SK-N-SH (cell line): ENCODE measurements at regions not wholly inside any gene's neighbourhood (a gene's known extent, or its start where the extent isn't known, plus 50 kb on each side); places are given as distances from the start of the nearest gene placed in this dataset.

Experiments
- CTCF ChIA-PET: fragments of 300-600, 350-600 bp; formaldehyde crosslinking; extraction: SDS; loops from one replicate; lab custom pipeline; 2021; lab: Yijun Ruan, JAX
- POLR2A ChIA-PET: fragments of 350-600 bp; sonication (Branson Sonifier 250); formaldehyde crosslinking; extraction: SDS; loops from one replicate; lab custom pipeline; 2020; ENCODE audit warnings: antibody characterized with exemption, inconsistent platforms; lab: Yijun Ruan, JAX
- DNase-seq: peaks from one replicate; pipeline ENCODE4 v3.0.0; 2012
- H2AFZ ChIP-seq: fragments of 200-600 bp; sonication (generic); 2 replicates; pipeline ENCODE4 v1.8.1; 2016; ENCODE audit warnings: antibody characterized with exemption, mild to moderate bottlenecking, low read depth
- H3F3A ChIP-seq: fragments of 200-600 bp; sonication (generic); replicated peaks from 2 replicates; pipeline ENCODE3; 2016; ENCODE audit warnings: antibody characterized with exemption, mild to moderate bottlenecking; ENCODE audit not compliant: insufficient read depth
- H3K27ac ChIP-seq, 2 experiments: fragments of 200-500 bp in 1 of 2; fragments of 200-600 bp in 1 of 2; sonication (Bioruptor generic) in 1 of 2; sonication (generic), shearing (Covaris generic) in 1 of 2; 2 replicates each; pipeline versions ENCODE4 v1.5.1 to v1.6.1; 2014 to 2016; ENCODE audit warnings: low read depth in 2 of 2, inconsistent platforms in 1 of 2, low read length in 1 of 2, mild to moderate bottlenecking in 1 of 2, mixed read lengths in 1 of 2
- H3K27me3 ChIP-seq: fragments of 200-600 bp; sonication (generic), shearing (Covaris generic); 2 replicates; pipeline ENCODE4 v1.6.1; 2016; ENCODE audit warnings: mixed run types; ENCODE audit not compliant: insufficient read depth
- H3K36me3 ChIP-seq, 2 experiments: fragments of 200-500 bp in 1 of 2; fragments of 200-600 bp in 1 of 2; sonication (Bioruptor generic) in 1 of 2; sonication (generic) in 1 of 2; replicated peaks in 1 of 2; 2 replicates each; pipeline versions ENCODE3 to v1.5.1; 2014 to 2016; ENCODE audit warnings: low read length in 1 of 2, mild to moderate bottlenecking in 1 of 2; ENCODE audit not compliant: insufficient read depth in 2 of 2, control insufficient read depth in 1 of 2
- H3K4me1 ChIP-seq, 2 experiments: fragments of 200-500 bp in 1 of 2; fragments of 200-600 bp in 1 of 2; sonication (Bioruptor generic) in 1 of 2; sonication (generic), shearing (Covaris generic) in 1 of 2; 2 replicates each; pipeline versions ENCODE4 v1.5.1 to v1.6.1; 2014 to 2016; ENCODE audit warnings: low read depth in 1 of 2, low read length in 1 of 2, mixed run types in 1 of 2; ENCODE audit not compliant: insufficient read depth in 2 of 2, control insufficient read depth in 1 of 2
- H3K4me2 ChIP-seq: fragments of 200-600 bp; sonication (generic), shearing (Covaris generic); 2 replicates; pipeline ENCODE4 v1.6.1; 2017; ENCODE audit warnings: mixed run types
- H3K4me3 ChIP-seq, 2 experiments: fragments of 200-500 bp in 1 of 2; fragments of 200-600 bp in 1 of 2; sonication (Bioruptor generic) in 1 of 2; sonication (generic), shearing (Covaris generic) in 1 of 2; 2 replicates each; pipeline versions ENCODE4 v1.5.1 to v1.8.1; 2014 to 2016; ENCODE audit warnings: low read depth in 2 of 2, inconsistent platforms in 1 of 2, low read length in 1 of 2, mild to moderate bottlenecking in 1 of 2, mixed read lengths in 1 of 2, moderate library complexity in 1 of 2
- H3K79me2 ChIP-seq: fragments of 200-600 bp; sonication (generic); 2 replicates; pipeline ENCODE4 v1.8.1; 2017; ENCODE audit warnings: mild to moderate bottlenecking; ENCODE audit not compliant: insufficient read depth
- H3K9ac ChIP-seq: fragments of 200-600 bp; sonication (generic); 2 replicates; pipeline ENCODE4 v1.6.1; 2017; ENCODE audit warnings: mixed run types
- H3K9me2 ChIP-seq: fragments of 200-600 bp; sonication (generic); 2 replicates; pipeline ENCODE4 v1.6.1; 2017; ENCODE audit warnings: mixed run types
- H3K9me3 ChIP-seq: fragments of 200-600 bp; sonication (generic); 2 replicates; pipeline ENCODE4 v1.6.1; 2017; ENCODE audit warnings: mixed run types, mild to moderate bottlenecking, moderate library complexity
- H4K20me1 ChIP-seq: fragments of 200-600 bp; sonication (generic); 2 replicates; pipeline ENCODE4 v1.6.1; 2017; ENCODE audit warnings: mild to moderate bottlenecking, mixed run types; ENCODE audit not compliant: insufficient read depth
- ELF1 ChIP-seq: IDR thresholded peaks from 2 replicates; pipeline ENCODE4 v1.4.0; 2012
- FOSL2 ChIP-seq: IDR thresholded peaks from 2 replicates; pipeline ENCODE4 v1.4.0; 2012; ENCODE audit warnings: low read depth, mild to moderate bottlenecking, moderate library complexity, borderline replicate concordance
- FOXJ3 ChIP-seq: sonication (generic); formaldehyde crosslinking; IDR thresholded peaks from 2 replicates; pipeline ENCODE4 v1.5.1; 2020; ENCODE audit warnings: mild to moderate bottlenecking, missing genetic modification reagents
- FOXM1 ChIP-seq: IDR thresholded peaks from 2 replicates; pipeline ENCODE4 v1.4.0; 2012; ENCODE audit warnings: low read depth, mild to moderate bottlenecking
- GATA2 ChIP-seq: sonication (generic); formaldehyde crosslinking; IDR thresholded peaks from 2 replicates; pipeline ENCODE4 v1.5.0; 2020; ENCODE audit warnings: mild to moderate bottlenecking, missing genetic modification reagents
- IRF3 ChIP-seq: fragments of 150-350 bp; IDR thresholded peaks from 2 replicates; pipeline ENCODE4 v1.6.1; 2016; ENCODE audit warnings: mild to moderate bottlenecking, low read depth, low read length
- JUND ChIP-seq: IDR thresholded peaks from 2 replicates; pipeline ENCODE4 v1.4.0; 2012
- MEF2A ChIP-seq: IDR thresholded peaks from 2 replicates; pipeline ENCODE4 v1.4.0; 2012; ENCODE audit warnings: low read depth, borderline replicate concordance
- NRF1 ChIP-seq: IDR thresholded peaks from 2 replicates; pipeline ENCODE4 v1.6.1; 2012; ENCODE audit warnings: low read depth, mild to moderate bottlenecking, low read length
- POLR2AphosphoS5 ChIP-seq: IDR thresholded peaks from 2 replicates; pipeline ENCODE4 v1.6.1; 2012; ENCODE audit warnings: low read depth, low read length
- RAD21 ChIP-seq: IDR thresholded peaks from 2 replicates; pipeline ENCODE4 v1.6.1; 2012; ENCODE audit warnings: mild to moderate bottlenecking, low read length
- RCOR1 ChIP-seq: fragments of 150-350 bp; IDR thresholded peaks from 2 replicates; pipeline ENCODE4 v1.6.1; 2017; ENCODE audit warnings: antibody characterized with exemption, low read length
- RFX5 ChIP-seq: IDR thresholded peaks from 2 replicates; pipeline ENCODE4 v1.6.1; 2012; ENCODE audit warnings: mild to moderate bottlenecking, improper control_type of control experiment, low read length
- RXRA ChIP-seq: IDR thresholded peaks from 2 replicates; pipeline ENCODE4 v1.4.0; 2012; ENCODE audit warnings: low read depth, mild to moderate bottlenecking, borderline replicate concordance
- SIN3A ChIP-seq: IDR thresholded peaks from 2 replicates; pipeline ENCODE4 v1.6.1; 2012; ENCODE audit warnings: low read depth, mild to moderate bottlenecking, low read length, moderate library complexity, borderline replicate concordance
- USF2 ChIP-seq: fragments of 150-350 bp; IDR thresholded peaks from 2 replicates; pipeline ENCODE4 v1.6.1; 2017; ENCODE audit warnings: antibody characterized with exemption, low read length, low read depth, borderline replicate concordance
- WGBS: methylation state at CpG from one replicate; pipeline ENCODE4 v1.1.6; 2017; ENCODE audit warnings: low lambda C conversion rate; 5-methylcytosine and 5-hydroxymethylcytosine counted together
- TF ChIP-seq, protein P1 (sequence below): IDR thresholded peaks from 2 replicates; pipeline ENCODE4 v1.4.0; 2012; ENCODE audit warnings: low read depth

- TF ChIP-seq POLR2AphosphoS5 (peak; percentile 45; the same call in 1 of the 2 replicates), RAD21 (no peak), GATA2 (CRISPR knock-in tag) (no peak), IRF3 (no peak), FOXJ3 (no peak), RCOR1 (no peak), USF2 (no peak), FOXM1 (no peak), JUND (peak; percentile 73), MEF2A (no peak), ELF1 (no peak), SIN3A (peak; percentile 49; the same call in 1 of the 2 replicates), NRF1 (no peak)
- TF ChIP-seq, protein P1, sequence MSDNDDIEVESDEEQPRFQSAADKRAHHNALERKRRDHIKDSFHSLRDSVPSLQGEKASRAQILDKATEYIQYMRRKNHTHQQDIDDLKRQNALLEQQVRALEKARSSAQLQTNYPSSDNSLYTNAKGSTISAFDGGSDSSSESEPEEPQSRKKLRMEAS = no peak; the same call in 1 of the 2 replicates
Measured at GRCh38 chr7:12771378-12771877, 84.0 kb downstream of the ARL4A start (continued).

DNA sequence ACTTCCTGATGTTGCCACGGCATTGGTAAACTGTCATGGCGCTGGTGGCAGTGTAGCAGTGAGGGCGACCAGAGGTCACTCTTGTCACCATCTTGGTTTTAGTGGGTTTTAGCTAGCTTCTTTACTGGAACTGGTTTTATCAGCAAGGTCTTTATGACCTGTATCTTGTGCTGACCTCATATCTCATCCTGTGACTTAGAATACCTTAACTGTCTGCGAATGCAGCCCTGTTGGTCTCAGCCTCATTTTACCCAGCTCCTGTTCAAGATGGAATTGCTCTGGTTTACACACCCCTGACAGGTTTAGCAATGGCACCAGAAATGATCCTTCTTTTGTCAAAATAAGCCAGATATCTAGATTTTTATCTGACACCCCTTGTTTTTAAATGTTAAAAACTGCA lies 85.3 kb downstream of the ARL4A start:
- Histone ChIP-seq H3K4me2 (peak overlapping the region; percentile 68; the same call in 1 of the 2 replicates), H3K9me3 (no peaks in the 10 kb centered on the region; the same call in 1 of the 2 replicates), H3K36me3 (no peaks in the 10 kb centered on the region), H3K27ac (no peak overlapping the region), H3K9ac (no peak overlapping the region), H2AFZ (no peak overlapping the region), H3K79me2 (no peaks in the 10 kb centered on the region), H3F3A (no peaks in the 10 kb centered on the region), H3K4me3 (no peak overlapping the region), H4K20me1 (no peaks in the 10 kb centered on the region), H3K27me3 (no peaks in the 10 kb centered on the region)
- 48% methylated on average over 4 of the region's 4 CpGs for WGBS
- no peak for DNase-seq
- ChIA-PET CTCF (no interaction called here), POLR2A (no interaction called here)
- TF ChIP-seq MEF2A (no peak), RCOR1 (no peak), FOSL2 (no peak), RXRA (no peak), RFX5 (no peak), FOXJ3 (no peak)
- TF ChIP-seq, all 33 proteins: peak for 0
- H3K9me2 ChIP-seq = no peaks in the 10 kb centered on the region
- H3K4me1 ChIP-seq = peaks cover 2 to 21% of the 10 kb centered on the region in 2 experiments; a peak in 3 of 4 replicates
